Mucosa of descending colon (tissue), 3 donors: ENCODE measurements at regions not wholly inside any gene's neighbourhood (a gene's known extent, or its start where the extent isn't known, plus 50 kb on each side); places are given as distances from the start of the nearest gene placed in this dataset.

Experiments used
- ATAC-seq: fragments of 200-7000 bp; cut with Tn5 transposase; one replicate; pipeline ENCODE4 v1.9.1; 2020; ENCODE audit warnings: mild to moderate bottlenecking, moderate library complexity
- DNase-seq, 3 donors: peaks; one replicate each; pipeline ENCODE4 v3.0.0-alpha.2; 2020
- H3K36me3 ChIP-seq: fragments of 200-600 bp; one replicate; pipeline ENCODE4 v1.8.0; 2021; ENCODE audit warnings: low read depth, mild to moderate bottlenecking
- H3K4me1 ChIP-seq: fragments of 200-600 bp; one replicate; pipeline ENCODE4 v1.8.0; 2021; ENCODE audit warnings: low read depth, mild to moderate bottlenecking
- H3K4me3 ChIP-seq: fragments of 200-600 bp; one replicate; pipeline ENCODE4 v1.8.0; 2021; ENCODE audit warnings: mild to moderate bottlenecking
- H3K9me3 ChIP-seq: fragments of 200-600 bp; one replicate; pipeline ENCODE4 v1.8.0; 2021; ENCODE audit warnings: mild to moderate bottlenecking
- intact Hi-C, 2 donors: fragments of 100-400 bp; cut with DNase I in 1 of 2; cut with micrococcal nuclease in 1 of 2; formaldehyde crosslinking; loops; one replicate each; pipeline versions ENCODE4 v1.11.0 to v1.11.1; 2022; cut with DNase I, micrococcal nuclease
- TF ChIP-seq, protein P1 (sequence below): fragments of 200-600 bp; IDR thresholded peaks from one replicate; pipeline ENCODE4 v1.8.0; 2022; ENCODE audit warnings: antibody characterized with exemption, mild to moderate bottlenecking
- donor health status: DM: no; HTN: no; CAD: no; lungs with moderate emphysema.
- donor health status: DM: no; HTN: no; CAD: no.
- donor health status: DM: no; HTN: yes; CAD: no.

DNA sequence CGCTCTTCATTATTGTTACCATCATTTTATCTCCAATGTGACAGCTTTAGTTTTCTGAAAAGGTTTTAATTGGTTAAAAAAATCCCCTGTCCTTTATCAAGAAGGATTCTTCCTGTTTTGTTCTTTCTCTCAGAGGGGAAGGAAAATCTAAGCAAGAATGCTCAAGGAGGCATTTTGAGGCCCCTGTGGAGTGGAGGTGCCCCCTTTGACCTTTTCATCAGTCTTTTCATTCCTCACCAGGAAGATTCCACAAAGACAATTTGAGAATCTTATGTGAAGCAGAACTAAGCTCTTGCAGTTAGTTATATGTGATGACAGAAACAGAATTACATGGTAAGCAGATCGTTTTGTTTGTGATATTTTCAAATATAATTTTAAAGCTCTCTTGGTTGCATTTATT, 489.6 kb downstream of the MAN2A1 start:
- H3K36me3 ChIP-seq, result no peaks in the 10 kb centered on the region
- no peak overlapping the region for H3K4me3 ChIP-seq
- H3K9me3 ChIP-seq, result no peaks in the 10 kb centered on the region
- TF ChIP-seq, protein P1, sequence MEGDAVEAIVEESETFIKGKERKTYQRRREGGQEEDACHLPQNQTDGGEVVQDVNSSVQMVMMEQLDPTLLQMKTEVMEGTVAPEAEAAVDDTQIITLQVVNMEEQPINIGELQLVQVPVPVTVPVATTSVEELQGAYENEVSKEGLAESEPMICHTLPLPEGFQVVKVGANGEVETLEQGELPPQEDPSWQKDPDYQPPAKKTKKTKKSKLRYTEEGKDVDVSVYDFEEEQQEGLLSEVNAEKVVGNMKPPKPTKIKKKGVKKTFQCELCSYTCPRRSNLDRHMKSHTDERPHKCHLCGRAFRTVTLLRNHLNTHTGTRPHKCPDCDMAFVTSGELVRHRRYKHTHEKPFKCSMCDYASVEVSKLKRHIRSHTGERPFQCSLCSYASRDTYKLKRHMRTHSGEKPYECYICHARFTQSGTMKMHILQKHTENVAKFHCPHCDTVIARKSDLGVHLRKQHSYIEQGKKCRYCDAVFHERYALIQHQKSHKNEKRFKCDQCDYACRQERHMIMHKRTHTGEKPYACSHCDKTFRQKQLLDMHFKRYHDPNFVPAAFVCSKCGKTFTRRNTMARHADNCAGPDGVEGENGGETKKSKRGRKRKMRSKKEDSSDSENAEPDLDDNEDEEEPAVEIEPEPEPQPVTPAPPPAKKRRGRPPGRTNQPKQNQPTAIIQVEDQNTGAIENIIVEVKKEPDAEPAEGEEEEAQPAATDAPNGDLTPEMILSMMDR, result no peak
- intact Hi-C loops, result no loop called here
- no peak for DNase-seq
- no peak for ATAC-seq
- no peaks in the 10 kb centered on the region for H3K4me1 ChIP-seq

DNA sequence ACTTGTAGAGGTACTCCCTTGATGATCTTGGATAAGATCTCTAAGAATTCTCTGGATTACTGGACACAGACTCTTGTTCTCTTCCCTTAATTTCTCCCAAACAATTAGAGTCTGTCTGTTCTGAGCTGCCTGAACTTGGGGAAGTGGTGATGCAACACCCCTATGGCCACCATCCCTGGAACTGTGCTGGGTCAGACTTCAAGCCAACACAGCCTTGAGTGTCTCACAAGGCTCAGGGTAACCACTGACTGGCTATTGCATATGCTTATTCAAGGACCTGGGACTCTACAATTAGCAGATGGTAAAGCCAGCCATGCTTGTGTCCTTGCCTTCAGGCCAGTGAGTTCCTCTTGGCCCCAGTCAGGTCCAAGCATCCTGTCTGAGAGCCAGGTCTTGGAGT, 504.5 kb downstream of the MAN2A1 start:
- TF ChIP-seq, protein P1, result no peak
- Histone ChIP-seq H3K9me3 (no peaks in the 10 kb centered on the region), H3K36me3 (no peaks in the 10 kb centered on the region), H3K4me3 (no peak overlapping the region), H3K4me1 (no peaks in the 10 kb centered on the region)
- DNase-seq (no peak), ATAC-seq (no peak)
- intact Hi-C loops, result no loop called here

DNA sequence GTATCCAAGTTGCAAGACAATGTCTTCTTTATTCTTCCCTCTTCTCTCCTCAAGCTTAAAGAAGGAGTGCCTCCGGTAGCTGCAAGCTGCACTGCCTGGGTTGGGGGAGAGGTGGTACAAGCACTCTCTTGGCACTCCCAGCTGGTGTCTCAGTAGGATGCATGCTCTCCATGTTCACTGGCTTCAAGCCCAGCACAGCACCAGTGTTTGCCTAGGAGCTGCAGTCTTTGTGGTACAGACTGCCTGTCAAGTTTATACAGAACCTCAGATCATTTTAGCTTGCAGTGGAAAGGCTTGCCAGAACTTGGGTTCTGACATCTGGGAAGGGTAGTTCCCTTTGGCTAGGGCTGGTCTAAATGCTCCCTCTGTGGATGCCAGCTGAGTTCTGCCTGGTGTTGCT, 505.6 kb downstream of the MAN2A1 start:
- intact Hi-C loops, result no loop called here
- DNase-seq, result no peak
- no peak for ATAC-seq
- TF ChIP-seq, protein P1, result no peak
- Histone ChIP-seq H3K9me3 (no peaks in the 10 kb centered on the region), H3K4me1 (no peaks in the 10 kb centered on the region), H3K36me3 (no peaks in the 10 kb centered on the region), H3K4me3 (no peak overlapping the region)

DNA sequence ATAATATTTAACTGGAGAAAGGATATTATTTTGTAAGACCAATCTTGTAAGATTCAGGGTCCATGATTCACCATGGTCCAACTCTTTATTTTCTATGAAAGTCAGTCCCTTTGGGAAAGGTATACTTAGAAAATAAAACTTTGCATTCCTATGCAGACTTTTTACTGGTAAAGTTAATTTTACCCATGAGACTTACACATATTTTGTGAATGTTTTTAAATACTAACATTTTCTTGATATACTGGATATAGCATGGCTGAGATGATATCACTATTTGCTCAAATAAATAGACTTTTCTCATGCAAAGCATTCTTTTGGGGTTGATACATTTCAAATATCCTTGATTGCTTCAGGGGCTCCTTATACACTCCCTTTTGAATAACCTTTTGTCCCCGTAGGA, 512.1 kb downstream of the MAN2A1 start:
- H3K4me3 ChIP-seq, result no peak overlapping the region
- intact Hi-C loops, result no loop called here
- no peaks in the 10 kb centered on the region for H3K9me3 ChIP-seq
- H3K4me1 ChIP-seq, result no peaks in the 10 kb centered on the region
- TF ChIP-seq, protein P1, result no peak
- no peaks in the 10 kb centered on the region for H3K36me3 ChIP-seq
- no peak for ATAC-seq
- no peak for DNase-seq

DNA sequence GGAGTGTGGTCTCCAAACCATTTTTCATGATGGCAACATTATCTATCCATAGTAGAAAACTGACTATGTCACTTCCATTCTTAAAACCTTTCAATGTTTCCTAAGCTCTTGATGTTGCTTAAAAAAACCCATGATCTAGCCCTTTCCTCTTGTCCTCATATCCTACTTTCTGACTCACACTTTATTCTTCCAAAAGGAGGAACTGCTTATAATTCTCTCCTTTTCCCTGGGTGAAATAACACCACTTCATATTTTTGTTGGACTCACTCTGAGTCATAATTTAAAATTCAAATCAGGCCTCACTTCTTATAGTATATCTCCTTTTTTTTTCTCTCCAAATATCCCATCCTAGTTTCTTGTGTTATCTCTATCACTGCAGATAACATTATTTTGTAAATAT, 513.9 kb downstream of the MAN2A1 start:
- no peaks in the 10 kb centered on the region for H3K36me3 ChIP-seq
- intact Hi-C loops, result no loop called here
- TF ChIP-seq, protein P1, result no peak
- ATAC-seq (no peak), DNase-seq (no peak)
- H3K9me3 ChIP-seq, result peaks cover 5% of the 10 kb centered on the region
- H3K4me1 ChIP-seq, result no peaks in the 10 kb centered on the region
- H3K4me3 ChIP-seq, result no peak overlapping the region

DNA sequence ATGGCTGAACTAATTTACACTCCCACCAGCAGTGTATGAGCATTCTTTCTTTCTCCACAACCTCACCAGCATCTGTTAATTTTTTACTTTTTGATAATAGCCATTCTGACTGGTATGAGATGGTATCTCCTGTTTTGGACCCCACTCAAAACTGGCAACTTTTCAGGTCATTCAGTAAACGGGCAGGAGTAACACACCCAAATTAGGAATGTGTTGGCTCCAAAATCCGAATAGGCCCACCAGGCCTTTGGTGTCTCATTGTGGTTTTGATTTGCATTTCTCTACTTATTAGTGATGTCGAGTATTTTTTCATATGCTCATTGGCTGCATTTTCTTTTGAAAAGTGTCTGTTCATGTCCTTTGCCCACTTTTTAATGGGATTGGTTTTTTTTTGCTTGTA, 517.1 kb downstream of the TMEM232 start:
- Histone ChIP-seq H3K4me1 (no peaks in the 10 kb centered on the region), H3K36me3 (no peaks in the 10 kb centered on the region), H3K4me3 (no peak overlapping the region), H3K9me3 (peaks cover 5% of the 10 kb centered on the region)
- TF ChIP-seq, protein P1, result no peak
- no peak for DNase-seq
- no peak for ATAC-seq
- intact Hi-C loops, result no loop called here
